Ecto neural progenitor cell (in vitro differentiated cells): ENCODE measurements at regions not wholly inside any gene's neighbourhood (a gene's known extent, or its start where the extent isn't known, plus 50 kb on each side); places are given as distances from the start of the nearest gene placed in this dataset.
A peak's percentile ranks its signal among the peaks of the same experiment; 100 is the strongest.
"Not testable (repeated sequence)": the region's sequence is repeated elsewhere in the genome, so short reads cannot be mapped to it uniquely, and the experiment has no call there.

Experiments
- DNase-seq: peaks from one replicate; pipeline ENCODE4 v3.0.0-alpha.2; 2018; ENCODE audit warnings: low spot score

- peak; percentile 49 for DNase-seq
Measured at GRCh38 chr13:42398533-42398932, 126.6 kb downstream of the AKAP11 start.

GRCh38 chr13:42400188-42400833, 128.4 kb downstream of the AKAP11 start:
- no peak for DNase-seq

- DNase-seq = no peak
Measured at GRCh38 chr13:42401376-42401775, 129.4 kb downstream of the AKAP11 start.

GRCh38 chr13:42405665-42406390, 133.9 kb downstream of the AKAP11 start:
- DNase-seq = no peak

GRCh38 chr13:42409075-42409474, 137.1 kb downstream of the AKAP11 start:
- DNase-seq = no peak

- no peak for DNase-seq
Measured at GRCh38 chr13:42409551-42409950, 137.6 kb downstream of the AKAP11 start.

- DNase-seq = no peak
Measured at GRCh38 chr13:42412812-42413483, 141.0 kb downstream of the AKAP11 start.

- DNase-seq = no peak
Measured at GRCh38 chr13:42413484-42413815, 141.5 kb downstream of the AKAP11 start.

GRCh38 chr13:42417626-42418025, 145.7 kb downstream of the AKAP11 start:
- no peak for DNase-seq

GRCh38 chr13:42418184-42418583, 146.2 kb downstream of the AKAP11 start:
- no peak for DNase-seq

- DNase-seq = no peak
Measured at GRCh38 chr13:42420304-42420703, 148.4 kb downstream of the AKAP11 start.

GRCh38 chr13:42422681-42423080, 150.7 kb downstream of the AKAP11 start:
- no peak for DNase-seq

- DNase-seq = no peak
Measured at GRCh38 chr13:42424182-42424581, 149.8 kb upstream of the TNFSF11 start.

GRCh38 chr13:42445354-42445753, 128.6 kb upstream of the TNFSF11 start:
- no peak for DNase-seq

- not testable (repeated sequence) for DNase-seq
Measured at GRCh38 chr13:42446597-42446996, 127.4 kb upstream of the TNFSF11 start.

GRCh38 chr13:42453091-42453645, 120.8 kb upstream of the TNFSF11 start:
- no peak for DNase-seq

GRCh38 chr13:42454749-42455148, 119.2 kb upstream of the TNFSF11 start:
- no peak for DNase-seq

GRCh38 chr13:42458193-42458592, 115.8 kb upstream of the TNFSF11 start:
- no peak for DNase-seq

GRCh38 chr13:42466123-42466522, 107.8 kb upstream of the TNFSF11 start:
- DNase-seq = no peak

- DNase-seq = no peak
Measured at GRCh38 chr13:42466609-42467008, 107.3 kb upstream of the TNFSF11 start.

GRCh38 chr13:42474954-42475353, 99.0 kb upstream of the TNFSF11 start:
- no peak for DNase-seq

- no peak for DNase-seq
Measured at GRCh38 chr13:42477596-42478190, 96.3 kb upstream of the TNFSF11 start.
